Renal pelvis (tissue), 1 donor: ENCODE measurements at regions not wholly inside any gene's neighbourhood (a gene's known extent, or its start where the extent isn't known, plus 50 kb on each side); places are given as distances from the start of the nearest gene placed in this dataset.

Experiments used
- DNase-seq: peaks from one replicate; pipeline ENCODE4 v3.0.0-alpha.2; 2013

- no peak for DNase-seq
These were observed 438.4 kb downstream of the ADRA2A start for GRCh38 chr10:111515264-111515663.

DNA sequence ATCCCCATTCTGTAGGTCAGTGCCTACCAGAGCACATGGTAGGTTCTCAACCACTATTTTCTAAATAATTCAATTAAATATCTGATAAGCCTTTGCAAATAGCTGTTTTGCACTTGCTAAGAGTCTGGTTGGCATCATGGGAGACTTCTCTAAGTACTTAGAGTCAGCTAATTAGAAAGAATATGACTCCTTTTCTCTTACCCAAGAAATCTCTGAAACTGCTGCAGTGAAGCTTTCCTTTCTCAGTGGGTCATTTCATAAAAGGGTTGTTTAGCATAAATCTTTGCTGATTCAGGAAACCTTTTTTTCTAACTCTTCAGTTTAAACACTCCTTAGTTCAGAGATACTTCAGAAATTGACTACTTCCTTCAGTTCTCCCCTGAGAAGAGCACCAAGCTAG is 438.9 kb downstream of the ADRA2A start:
- DNase-seq, result no peak

DNA sequence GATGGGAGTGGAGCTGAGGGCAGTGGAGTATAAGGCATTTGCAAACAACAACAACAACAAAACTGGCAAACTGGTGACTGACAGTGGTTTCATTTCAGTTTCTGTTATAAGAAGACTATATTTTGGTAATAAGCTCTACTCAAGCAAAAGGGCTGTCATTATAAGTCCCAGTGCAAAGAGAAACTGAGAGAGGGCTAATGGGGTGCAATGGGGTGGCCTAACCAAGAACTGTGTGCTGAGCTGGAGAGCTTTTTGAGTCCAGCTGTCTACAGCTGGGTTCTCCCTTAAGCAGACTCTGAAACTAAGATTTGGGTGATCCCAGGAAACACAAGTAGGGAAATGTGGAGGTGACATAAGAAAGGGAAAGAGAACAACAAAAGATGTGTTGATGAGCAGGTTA is 439.3 kb downstream of the ADRA2A start:
- no peak for DNase-seq

- no peak for DNase-seq
These were observed 445.3 kb downstream of the ADRA2A start for GRCh38 chr10:111522141-111522540.

DNA sequence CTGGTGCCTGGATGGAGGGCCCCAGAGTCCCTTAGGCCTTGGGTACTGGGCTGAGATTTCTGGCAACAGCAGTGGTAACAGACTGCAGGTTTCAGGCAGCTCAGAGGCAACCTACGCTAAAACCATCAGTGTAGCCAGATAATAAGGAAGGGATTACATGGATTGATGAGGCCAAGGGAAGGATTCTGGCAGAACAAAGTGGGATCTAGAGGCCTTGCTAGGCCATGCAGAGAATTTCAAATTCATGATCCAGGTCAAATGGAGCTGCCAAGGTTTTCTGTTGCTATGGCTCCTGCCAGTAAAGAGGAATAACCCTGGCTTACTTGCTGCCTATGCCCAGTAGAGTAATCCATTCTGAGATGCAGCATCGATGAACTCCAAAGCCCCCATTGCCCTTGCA is 445.7 kb downstream of the ADRA2A start:
- DNase-seq, result no peak

GRCh38 chr10:111523016-111523415 is 446.2 kb downstream of the ADRA2A start:
- no peak for DNase-seq

- DNase-seq, result no peak
These were observed 447.3 kb downstream of the ADRA2A start for GRCh38 chr10:111524134-111524533.

GRCh38 chr10:111525696-111526095 is 448.9 kb downstream of the ADRA2A start:
- DNase-seq, result no peak

DNA sequence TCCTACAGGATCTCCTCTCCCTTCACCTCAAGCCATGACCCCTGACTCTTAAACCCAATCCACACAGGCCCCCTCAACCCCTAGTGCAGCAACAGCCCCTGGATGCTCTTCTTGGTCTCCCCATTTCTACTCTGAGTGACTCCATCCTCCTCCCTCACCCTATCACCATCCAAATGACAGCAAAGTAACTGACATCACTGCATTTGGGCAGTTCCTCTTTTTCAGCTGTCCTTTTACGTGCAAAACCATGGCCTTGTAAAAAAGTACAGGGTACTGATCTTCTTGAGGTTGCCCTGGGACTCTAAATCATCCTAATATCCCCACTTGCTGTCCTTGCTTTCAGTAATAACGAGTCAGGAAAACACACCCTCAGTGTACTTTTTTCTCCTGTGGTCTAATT is 454.9 kb downstream of the ADRA2A start:
- DNase-seq, result no peak

- DNase-seq, result no peak
These were observed 455.3 kb downstream of the ADRA2A start for GRCh38 chr10:111532139-111532538.

DNA sequence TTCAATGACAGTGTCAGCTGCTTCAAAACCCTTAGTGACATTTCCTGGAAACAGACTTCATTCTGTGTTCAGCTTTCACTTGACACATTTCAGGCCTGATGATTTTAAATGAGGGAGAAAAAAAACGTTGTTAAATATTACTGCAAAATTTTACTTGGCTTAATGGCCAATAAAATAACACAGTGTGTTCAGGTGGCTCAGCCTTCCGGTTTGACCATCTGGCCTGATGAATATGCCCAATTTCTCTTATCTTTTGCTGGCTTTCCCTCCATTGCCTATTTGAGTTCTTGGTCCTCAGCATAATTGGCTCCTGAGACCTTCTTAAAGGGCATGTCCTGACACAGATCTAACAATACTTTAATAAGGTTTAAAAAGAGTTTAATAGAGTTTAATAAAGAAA is 462.4 kb downstream of the ADRA2A start:
- no peak for DNase-seq

DNA sequence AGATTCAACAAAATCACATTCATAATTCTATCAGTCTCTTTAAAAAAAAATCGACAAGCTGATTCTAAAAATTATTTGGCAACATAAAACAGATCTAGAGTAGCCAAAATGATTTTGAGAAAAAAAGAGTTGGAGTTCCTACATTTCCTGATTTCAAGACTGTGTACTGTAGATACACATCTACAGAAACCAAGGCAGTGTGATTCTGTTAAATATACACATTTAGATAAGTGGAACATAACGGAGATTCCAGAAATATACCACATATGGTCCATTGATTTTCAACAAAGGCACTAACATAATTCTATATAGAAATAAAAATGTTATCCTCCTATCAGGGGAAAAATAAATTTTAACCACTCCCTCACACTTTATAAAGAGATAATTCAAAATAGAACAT is 467.0 kb downstream of the ADRA2A start:
- DNase-seq, result no peak

GRCh38 chr10:111545861-111546605 is 469.2 kb downstream of the ADRA2A start:
- no peak for DNase-seq

GRCh38 chr10:111548084-111548726 is 471.4 kb downstream of the ADRA2A start:
- DNase-seq, result no peak

DNA sequence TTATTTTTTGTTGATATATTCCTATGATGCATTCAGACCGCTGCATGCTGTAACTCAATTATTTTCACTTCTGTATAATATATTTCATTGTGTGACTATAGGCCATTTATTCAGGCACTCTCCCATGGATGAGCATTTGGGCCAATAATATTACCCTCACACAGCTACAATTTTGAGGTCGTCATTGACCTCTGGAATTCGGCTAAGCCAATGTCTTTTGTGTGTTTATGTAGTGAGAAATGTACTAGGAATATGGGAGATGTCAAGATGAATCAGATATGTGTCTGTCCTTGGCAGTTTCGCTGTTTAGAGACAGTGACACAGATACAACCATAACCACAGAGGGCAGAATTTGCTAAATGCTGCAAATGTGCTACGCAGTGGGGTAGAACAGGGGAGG is 474.2 kb downstream of the ADRA2A start:
- no peak for DNase-seq

- DNase-seq, result no peak
These were observed 479.8 kb downstream of the ADRA2A start for GRCh38 chr10:111556666-111557065.

DNA sequence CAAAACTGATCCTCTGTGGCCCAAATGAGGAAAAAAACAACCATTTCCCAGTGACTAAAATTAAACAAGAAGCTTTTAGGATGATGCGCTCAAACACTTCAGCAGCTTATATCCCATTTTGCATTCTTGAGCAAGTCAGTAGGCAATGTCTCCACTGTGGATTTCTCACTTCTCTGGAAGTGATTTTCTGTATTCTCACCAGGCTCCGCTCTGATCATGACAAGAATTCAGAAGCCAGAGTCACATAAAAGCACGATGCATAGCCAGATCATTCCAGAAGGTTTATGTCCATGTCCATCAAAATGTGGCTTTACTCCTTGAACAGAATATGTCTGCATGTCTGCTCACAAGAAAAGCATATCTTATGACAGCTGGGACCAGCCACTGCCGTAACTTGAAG is 481.4 kb downstream of the ADRA2A start:
- no peak for DNase-seq

GRCh38 chr10:111560027-111560426 is 483.2 kb downstream of the ADRA2A start:
- DNase-seq, result no peak

- DNase-seq, result no peak
These were observed 484.3 kb downstream of the ADRA2A start for GRCh38 chr10:111561124-111561523.

- DNase-seq, result no peak
These were observed 488.7 kb downstream of the ADRA2A start for GRCh38 chr10:111565542-111565941.

- DNase-seq, result no peak
These were observed 501.2 kb downstream of the ADRA2A start for GRCh38 chr10:111578076-111578475.

DNA sequence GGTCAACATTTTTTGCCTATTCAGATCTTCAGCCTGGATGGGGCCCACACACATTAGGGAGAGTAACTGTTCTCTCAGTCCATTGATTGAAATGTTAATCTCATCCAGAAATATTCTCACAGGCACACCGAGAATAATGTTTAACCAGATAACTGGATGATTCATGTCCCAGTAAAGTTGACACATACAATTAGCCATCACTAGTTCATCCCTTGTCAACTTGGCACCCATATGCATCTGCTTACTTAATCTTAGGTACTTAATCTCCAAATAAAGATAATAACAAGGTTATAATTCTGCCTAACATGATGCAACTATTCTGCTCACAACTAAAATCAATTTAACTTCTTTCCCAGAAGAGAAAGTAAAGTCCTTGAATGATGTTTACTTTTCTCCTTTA is 502.6 kb downstream of the ADRA2A start:
- DNase-seq, result no peak

DNA sequence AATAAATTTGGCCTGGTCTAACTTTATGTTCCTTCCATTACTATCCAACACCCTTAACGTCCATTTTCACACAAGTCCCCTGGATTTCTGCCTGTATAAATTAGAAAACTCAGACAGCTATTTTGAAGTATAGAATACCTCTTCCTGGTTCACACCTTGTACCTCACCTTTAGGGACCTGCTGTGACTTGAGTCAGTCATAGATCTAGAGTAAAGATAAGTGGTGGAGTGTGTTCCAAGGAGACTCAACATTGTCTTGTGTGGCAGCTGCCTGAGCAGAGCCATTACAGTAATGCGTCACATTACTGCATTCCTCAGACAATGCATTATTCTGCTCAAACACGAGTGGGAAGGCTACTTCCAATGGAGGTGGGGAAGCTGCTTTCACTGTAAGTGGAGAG is 513.9 kb downstream of the ADRA2A start:
- DNase-seq, result no peak

DNA sequence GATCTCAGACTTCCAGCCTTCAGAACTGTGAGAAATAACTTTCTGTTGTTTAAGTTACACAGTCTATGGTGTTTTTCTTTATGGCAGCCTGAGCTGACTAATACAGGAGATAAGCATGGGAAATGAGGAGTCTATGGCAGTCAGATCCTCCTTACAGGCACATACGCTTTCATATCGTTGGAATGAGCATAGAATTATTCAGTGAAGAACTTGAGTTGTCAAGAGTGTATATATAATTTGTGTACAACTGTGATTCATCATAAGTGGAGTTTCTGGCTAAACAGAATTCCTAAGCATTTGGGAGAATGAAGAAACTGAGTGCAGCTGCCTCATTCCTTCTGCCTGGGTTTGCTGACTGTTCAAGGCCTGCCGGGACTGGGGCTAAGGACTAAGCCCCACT is 516.7 kb downstream of the ADRA2A start:
- no peak for DNase-seq
